ENCODE measurements at regions not wholly inside any gene's neighbourhood (a gene's known extent, or its start where the extent isn't known, plus 50 kb on each side); places are given as distances from the start of the nearest gene placed in this dataset.

GRCh38 chr6:119902681-119903080 lies 553.1 kb upstream of the MAN1A1 start:
- no peak overlapping the region for H3K4me3 ChIP-seq (ENCODE audit: low read depth in 2 of 2, low read length in 1 of 2)
- 14% methylated on average over 1 of the region's 1 CpG for WGBS (ENCODE audit: low lambda C conversion rate)
- H3F3A ChIP-seq (replicated peaks; ENCODE audit: insufficient read depth) = no peaks in the 10 kb centered on the region
- H3K9me2 ChIP-seq = no peaks in the 10 kb centered on the region
- CTCF ChIA-PET = no interaction called here
- H2AFZ ChIP-seq (ENCODE audit: low read depth) = no peak overlapping the region
- POLR2A ChIA-PET = no interaction called here
- H3K9me3 ChIP-seq = no peaks in the 10 kb centered on the region
- H3K36me3 ChIP-seq (replicated peaks in 1 of 2; ENCODE audit: control insufficient read depth in 1 of 2, insufficient read depth in 2 of 2, low read length in 1 of 2) = no peaks in the 10 kb centered on the region
- no peak overlapping the region for H3K27ac ChIP-seq (ENCODE audit: low read depth in 2 of 2, low read length in 1 of 2)
- no peaks in the 10 kb centered on the region for H3K4me1 ChIP-seq (ENCODE audit: control insufficient read depth in 1 of 2, insufficient read depth in 2 of 2, low read depth in 1 of 2, low read length in 1 of 2)
- H3K9ac ChIP-seq = no peak overlapping the region
- no peak for DNase-seq
- TF ChIP-seq NRF1 (IDR thresholded peaks at IDR 0.05; ENCODE audit: low read depth, low read length) (no peak), SMC3 (IDR thresholded peaks at IDR 0.05; ENCODE audit: low read depth, low read length) (no peak), TAF1 (IDR thresholded peaks at IDR 0.05; ENCODE audit: borderline replicate concordance, low read depth, low read length) (no peak), YY1 (IDR thresholded peaks at IDR 0.05; ENCODE audit: low read depth) (no peak), MEF2A (IDR thresholded peaks at IDR 0.05; ENCODE audit: borderline replicate concordance, low read depth) (no peak), EZH2phosphoT487 (IDR thresholded peaks at IDR 0.05; ENCODE audit: borderline replicate concordance, low read depth) (no peak), ELF1 (IDR thresholded peaks at IDR 0.05) (no peak), GATA2 (CRISPR knock-in tag; IDR thresholded peaks at IDR 0.05) (no peak), RCOR1 (IDR thresholded peaks at IDR 0.05; ENCODE audit: low read length) (no peak), EP300 (IDR thresholded peaks at IDR 0.05; ENCODE audit: borderline replicate concordance in 1 of 2, low read depth in 1 of 2, low read length in 1 of 2) (no peak), RAD21 (IDR thresholded peaks at IDR 0.05; ENCODE audit: low read length) (no peak), CHD2 (IDR thresholded peaks at IDR 0.05; ENCODE audit: low read length, partially characterized antibody) (no peak), POLR2AphosphoS5 (IDR thresholded peaks at IDR 0.05; ENCODE audit: low read depth, low read length) (no peak)
- TF ChIP-seq, protein P1, sequence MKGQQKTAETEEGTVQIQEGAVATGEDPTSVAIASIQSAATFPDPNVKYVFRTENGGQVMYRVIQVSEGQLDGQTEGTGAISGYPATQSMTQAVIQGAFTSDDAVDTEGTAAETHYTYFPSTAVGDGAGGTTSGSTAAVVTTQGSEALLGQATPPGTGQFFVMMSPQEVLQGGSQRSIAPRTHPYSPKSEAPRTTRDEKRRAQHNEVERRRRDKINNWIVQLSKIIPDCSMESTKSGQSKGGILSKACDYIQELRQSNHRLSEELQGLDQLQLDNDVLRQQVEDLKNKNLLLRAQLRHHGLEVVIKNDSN (IDR thresholded peaks at IDR 0.05; ENCODE audit: borderline replicate concordance, low read depth) = no peak
- TF ChIP-seq, protein P2, sequence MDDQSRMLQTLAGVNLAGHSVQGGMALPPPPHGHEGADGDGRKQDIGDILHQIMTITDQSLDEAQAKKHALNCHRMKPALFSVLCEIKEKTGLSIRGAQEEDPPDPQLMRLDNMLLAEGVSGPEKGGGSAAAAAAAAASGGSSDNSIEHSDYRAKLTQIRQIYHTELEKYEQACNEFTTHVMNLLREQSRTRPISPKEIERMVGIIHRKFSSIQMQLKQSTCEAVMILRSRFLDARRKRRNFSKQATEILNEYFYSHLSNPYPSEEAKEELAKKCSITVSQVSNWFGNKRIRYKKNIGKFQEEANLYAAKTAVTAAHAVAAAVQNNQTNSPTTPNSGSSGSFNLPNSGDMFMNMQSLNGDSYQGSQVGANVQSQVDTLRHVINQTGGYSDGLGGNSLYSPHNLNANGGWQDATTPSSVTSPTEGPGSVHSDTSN (IDR thresholded peaks at IDR 0.05) = no peak
- TF ChIP-seq, protein P3, sequence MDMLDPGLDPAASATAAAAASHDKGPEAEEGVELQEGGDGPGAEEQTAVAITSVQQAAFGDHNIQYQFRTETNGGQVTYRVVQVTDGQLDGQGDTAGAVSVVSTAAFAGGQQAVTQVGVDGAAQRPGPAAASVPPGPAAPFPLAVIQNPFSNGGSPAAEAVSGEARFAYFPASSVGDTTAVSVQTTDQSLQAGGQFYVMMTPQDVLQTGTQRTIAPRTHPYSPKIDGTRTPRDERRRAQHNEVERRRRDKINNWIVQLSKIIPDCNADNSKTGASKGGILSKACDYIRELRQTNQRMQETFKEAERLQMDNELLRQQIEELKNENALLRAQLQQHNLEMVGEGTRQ (IDR thresholded peaks at IDR 0.05; ENCODE audit: borderline replicate concordance, low read depth, low read length) = no peak
- no peak overlapping the region for H3K4me2 ChIP-seq
- H4K20me1 ChIP-seq (ENCODE audit: insufficient read depth) = no peaks in the 10 kb centered on the region
- no peaks in the 10 kb centered on the region for H3K79me2 ChIP-seq (ENCODE audit: insufficient read depth)
- no peaks in the 10 kb centered on the region for H3K27me3 ChIP-seq (ENCODE audit: insufficient read depth)

- POLR2A ChIA-PET = no interaction called here
- CTCF ChIA-PET = no interaction called here
- WGBS (ENCODE audit: low lambda C conversion rate) = 50% methylated on average over 1 of the region's 1 CpG
- TF ChIP-seq RAD21 (IDR thresholded peaks at IDR 0.05; ENCODE audit: low read length) = no peak
- no peak for TF ChIP-seq TAF1 (IDR thresholded peaks at IDR 0.05; ENCODE audit: borderline replicate concordance, low read depth, low read length)
- TF ChIP-seq RXRA (IDR thresholded peaks at IDR 0.05; ENCODE audit: borderline replicate concordance, low read depth) = no peak
- TF ChIP-seq GATA2 (CRISPR knock-in tag; IDR thresholded peaks at IDR 0.05) = no peak
- no peak for TF ChIP-seq SIN3A (IDR thresholded peaks at IDR 0.05; ENCODE audit: borderline replicate concordance, low read depth, low read length)
- TF ChIP-seq EZH2phosphoT487 (IDR thresholded peaks at IDR 0.05; ENCODE audit: borderline replicate concordance, low read depth) = no peak
- TF ChIP-seq, protein P3 (IDR thresholded peaks at IDR 0.05; ENCODE audit: borderline replicate concordance, low read depth, low read length) = no peak
- TF ChIP-seq, protein P1 (IDR thresholded peaks at IDR 0.05; ENCODE audit: borderline replicate concordance, low read depth) = no peak
- TF ChIP-seq EP300 (IDR thresholded peaks at IDR 0.05; ENCODE audit: borderline replicate concordance in 1 of 2, low read depth in 1 of 2, low read length in 1 of 2) = no peak
- no peak for TF ChIP-seq FOXM1 (IDR thresholded peaks at IDR 0.05; ENCODE audit: low read depth)
- no peak for TF ChIP-seq REST (IDR thresholded peaks at IDR 0.05; ENCODE audit: low read depth, low read length)
Observed at GRCh38 chr6:119896806-119897205, 547.2 kb upstream of the MAN1A1 start.

More at GRCh38 chr6:119896806-119897205, 547.2 kb upstream of the MAN1A1 start:
- H3K4me3 ChIP-seq (ENCODE audit: low read depth in 2 of 2, low read length in 1 of 2) = no peak overlapping the region
- H3K79me2 ChIP-seq (ENCODE audit: insufficient read depth) = no peaks in the 10 kb centered on the region
- no peaks in the 10 kb centered on the region for H3K4me1 ChIP-seq (ENCODE audit: control insufficient read depth in 1 of 2, insufficient read depth in 2 of 2, low read depth in 1 of 2, low read length in 1 of 2)
- H3K27ac ChIP-seq (ENCODE audit: low read depth in 2 of 2, low read length in 1 of 2) = no peak overlapping the region
- H3K9me3 ChIP-seq = no peaks in the 10 kb centered on the region
- no peak overlapping the region for H2AFZ ChIP-seq (ENCODE audit: low read depth)
- no peak overlapping the region for H3K9ac ChIP-seq
- no peak for DNase-seq
- no peaks in the 10 kb centered on the region for H3K27me3 ChIP-seq (ENCODE audit: insufficient read depth)
- H3F3A ChIP-seq (replicated peaks; ENCODE audit: insufficient read depth) = no peaks in the 10 kb centered on the region
- H3K36me3 ChIP-seq (replicated peaks in 1 of 2; ENCODE audit: control insufficient read depth in 1 of 2, insufficient read depth in 2 of 2, low read length in 1 of 2) = no peaks in the 10 kb centered on the region
- H3K4me2 ChIP-seq = no peak overlapping the region
- H3K9me2 ChIP-seq = no peaks in the 10 kb centered on the region
- no peaks in the 10 kb centered on the region for H4K20me1 ChIP-seq (ENCODE audit: insufficient read depth)
